Erythroblast (primary cell): ENCODE measurements at regions not wholly inside any gene's neighbourhood (a gene's known extent, or its start where the extent isn't known, plus 50 kb on each side); places are given as distances from the start of the nearest gene placed in this dataset.

ENCODE experiments used
- GATA1 ChIP-seq: IDR thresholded peaks from 2 replicates; pipeline ENCODE4 v1.6.1; 2011; ENCODE audit warnings: low read depth, mild to moderate bottlenecking, control low read depth, low read length, moderate library complexity
- POLR2A ChIP-seq: IDR thresholded peaks from 2 replicates; pipeline ENCODE4 v1.6.1; 2011; ENCODE audit warnings: mild to moderate bottlenecking, low read length

DNA sequence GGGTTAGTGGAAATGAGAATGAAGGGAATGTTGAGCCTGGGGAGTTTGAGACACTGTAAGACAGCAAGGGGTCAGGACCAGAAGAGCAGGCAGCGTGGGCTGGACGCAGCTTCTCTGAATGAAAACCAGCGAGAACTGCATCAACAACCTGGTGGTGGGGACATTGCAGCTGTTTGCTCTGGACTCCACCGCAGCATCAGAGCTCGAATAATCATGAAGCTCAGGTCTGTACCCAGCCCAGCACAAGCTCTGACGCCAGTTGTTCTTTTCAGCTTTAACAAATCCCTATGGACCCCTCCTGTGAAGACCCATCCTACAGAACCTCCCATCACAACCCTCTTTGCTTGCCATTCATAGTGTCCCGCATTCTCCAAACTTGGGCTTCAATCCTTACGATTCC is 106.8 kb upstream of the PNPLA4 start:
- TF ChIP-seq POLR2A: no peak
- TF ChIP-seq GATA1: no peak
